SKM-1 treated with dmso at 0.1 percent for 144 hours (cell line): ENCODE measurements at regions not wholly inside any gene's neighbourhood (a gene's known extent, or its start where the extent isn't known, plus 50 kb on each side); places are given as distances from the start of the nearest gene placed in this dataset.

ENCODE experiments used
- DNase-seq: peaks from one replicate; lab custom pipeline; 2025; ENCODE audit not compliant: unreplicated experiment; lab: John Stamatoyannopoulos, UW

- DNase-seq: no peak
These were observed 231.0 kb downstream of the ALG10B start for GRCh38 chr12:38547586-38547985.

- DNase-seq: no peak
These were observed 239.3 kb downstream of the ALG10B start for GRCh38 chr12:38555620-38556591.

GRCh38 chr12:38556647-38557046 lies 240.1 kb downstream of the ALG10B start:
- no peak for DNase-seq

- no peak for DNase-seq
These were observed 268.5 kb downstream of the ALG10B start for GRCh38 chr12:38585086-38585485.

GRCh38 chr12:38586789-38587188 lies 270.2 kb downstream of the ALG10B start:
- no peak for DNase-seq

GRCh38 chr12:38587594-38587993 lies 271.0 kb downstream of the ALG10B start:
- peak; percentile 4 for DNase-seq

GRCh38 chr12:38588624-38589305 lies 272.2 kb downstream of the ALG10B start:
- no peak for DNase-seq

GRCh38 chr12:38589306-38589632 lies 272.7 kb downstream of the ALG10B start:
- DNase-seq: no peak

GRCh38 chr12:38601949-38602348 lies 285.4 kb downstream of the ALG10B start:
- no peak for DNase-seq
